ENCODE measurements at regions not wholly inside any gene's neighbourhood (a gene's known extent, or its start where the extent isn't known, plus 50 kb on each side); places are given as distances from the start of the nearest gene placed in this dataset.

- TF ChIP-seq CTCF (IDR thresholded peaks at IDR 0.05) (no peak), EZH2 (IDR thresholded peaks at IDR 0.05) (no peak), EZH2phosphoT487 (IDR thresholded peaks at IDR 0.05) (no peak)
These were observed 667.2 kb downstream of the GALC start for GRCh38 chr14:87325741-87326140.

All from neural progenitor cell (in vitro differentiated cells).